Activated naive CD8-positive, alpha-beta T cell treated with anti-CD3 and anti-CD28 coated beads for 36 hours (primary cell): ENCODE measurements at regions not wholly inside any gene's neighbourhood (a gene's known extent, or its start where the extent isn't known, plus 50 kb on each side); places are given as distances from the start of the nearest gene placed in this dataset.

Experiments
- DNase-seq: peaks from one replicate; pipeline ENCODE4 v3.0.0; 2021
- H3K27ac Mint-ChIP-seq: one replicate; pipeline ENCODE4 v1.8.0; 2022; ENCODE audit warnings: mild to moderate bottlenecking, moderate library complexity, mixed read lengths
- H3K27me3 Mint-ChIP-seq: one replicate; pipeline ENCODE4 v1.8.0; 2022; ENCODE audit warnings: mild to moderate bottlenecking, mixed read lengths
- H3K36me3 Mint-ChIP-seq: one replicate; pipeline ENCODE4 v1.8.0; 2021; ENCODE audit warnings: mild to moderate bottlenecking, mixed read lengths
- H3K4me1 Mint-ChIP-seq: one replicate; pipeline ENCODE4 v1.8.0; 2021; ENCODE audit warnings: mixed read lengths
- H3K4me3 Mint-ChIP-seq: one replicate; pipeline ENCODE4 v1.8.0; 2022; ENCODE audit warnings: mild to moderate bottlenecking, moderate library complexity, mixed read lengths
- H3K9me3 Mint-ChIP-seq: one replicate; pipeline ENCODE4 v1.8.0; 2022; ENCODE audit warnings: mixed read lengths

GRCh38 chr22:48891688-48892577 lies 935.7 kb downstream of the BRD1 start:
- Mint-ChIP-seq H3K9me3 (no peaks in the 10 kb centered on the region), H3K4me3 (no peak overlapping the region), H3K27me3 (peaks cover 16% of the 10 kb centered on the region), H3K36me3 (no peaks in the 10 kb centered on the region), H3K27ac (no peak overlapping the region), H3K4me1 (no peaks in the 10 kb centered on the region)
- DNase-seq: no peak

- no peaks in the 10 kb centered on the region for H3K9me3 Mint-ChIP-seq
- peaks cover 16% of the 10 kb centered on the region for H3K27me3 Mint-ChIP-seq
- H3K36me3 Mint-ChIP-seq: no peaks in the 10 kb centered on the region
- H3K27ac Mint-ChIP-seq: no peak overlapping the region
- DNase-seq: no peak
- no peaks in the 10 kb centered on the region for H3K4me1 Mint-ChIP-seq
- H3K4me3 Mint-ChIP-seq: no peak overlapping the region
These were observed 936.7 kb downstream of the BRD1 start for GRCh38 chr22:48890693-48891554.

GRCh38 chr22:48889887-48890692 lies 937.6 kb downstream of the BRD1 start:
- DNase-seq: no peak
- no peak overlapping the region for H3K27ac Mint-ChIP-seq
- H3K27me3 Mint-ChIP-seq: peaks cover 16% of the 10 kb centered on the region
- no peaks in the 10 kb centered on the region for H3K9me3 Mint-ChIP-seq
- no peaks in the 10 kb centered on the region for H3K4me1 Mint-ChIP-seq
- no peaks in the 10 kb centered on the region for H3K36me3 Mint-ChIP-seq
- no peak overlapping the region for H3K4me3 Mint-ChIP-seq

- Mint-ChIP-seq H3K27ac (no peak overlapping the region), H3K9me3 (no peaks in the 10 kb centered on the region), H3K36me3 (no peaks in the 10 kb centered on the region), H3K4me3 (no peak overlapping the region), H3K4me1 (no peaks in the 10 kb centered on the region), H3K27me3 (peaks cover 14% of the 10 kb centered on the region)
- DNase-seq: no peak
These were observed 938.4 kb downstream of the BRD1 start for GRCh38 chr22:48889209-48889830.

GRCh38 chr22:48888466-48889208 lies 939.0 kb downstream of the BRD1 start:
- Mint-ChIP-seq H3K27me3 (peaks cover 11% of the 10 kb centered on the region), H3K4me3 (no peak overlapping the region), H3K4me1 (no peaks in the 10 kb centered on the region), H3K36me3 (no peaks in the 10 kb centered on the region), H3K9me3 (no peaks in the 10 kb centered on the region), H3K27ac (no peak overlapping the region)
- no peak for DNase-seq

GRCh38 chr22:48887394-48888332 lies 940.0 kb downstream of the BRD1 start:
- no peaks in the 10 kb centered on the region for H3K9me3 Mint-ChIP-seq
- no peak for DNase-seq
- peaks cover 5% of the 10 kb centered on the region for H3K27me3 Mint-ChIP-seq
- no peak overlapping the region for H3K27ac Mint-ChIP-seq
- H3K4me1 Mint-ChIP-seq: no peaks in the 10 kb centered on the region
- no peak overlapping the region for H3K4me3 Mint-ChIP-seq
- H3K36me3 Mint-ChIP-seq: no peaks in the 10 kb centered on the region

GRCh38 chr22:48886604-48887393 lies 940.9 kb downstream of the BRD1 start:
- no peak overlapping the region for H3K4me3 Mint-ChIP-seq
- H3K27me3 Mint-ChIP-seq: peaks cover 5% of the 10 kb centered on the region

GRCh38 chr22:48885919-48886305 lies 941.8 kb downstream of the BRD1 start:
- no peak overlapping the region for H3K27ac Mint-ChIP-seq
- H3K36me3 Mint-ChIP-seq: no peaks in the 10 kb centered on the region
- H3K9me3 Mint-ChIP-seq: no peaks in the 10 kb centered on the region
- peaks cover 5% of the 10 kb centered on the region for H3K27me3 Mint-ChIP-seq
- no peak overlapping the region for H3K4me3 Mint-ChIP-seq
- H3K4me1 Mint-ChIP-seq: no peaks in the 10 kb centered on the region
- no peak for DNase-seq

More at GRCh38 chr22:48886604-48887393, 940.9 kb downstream of the BRD1 start:
- no peak for DNase-seq
- Mint-ChIP-seq H3K9me3 (no peaks in the 10 kb centered on the region), H3K4me1 (no peaks in the 10 kb centered on the region), H3K36me3 (no peaks in the 10 kb centered on the region), H3K27ac (no peak overlapping the region)

GRCh38 chr22:48885271-48885918 lies 942.3 kb downstream of the BRD1 start:
- H3K36me3 Mint-ChIP-seq: no peaks in the 10 kb centered on the region
- H3K4me3 Mint-ChIP-seq: no peak overlapping the region
- H3K4me1 Mint-ChIP-seq: no peaks in the 10 kb centered on the region
- no peaks in the 10 kb centered on the region for H3K9me3 Mint-ChIP-seq
- H3K27ac Mint-ChIP-seq: no peak overlapping the region
- no peak for DNase-seq
- H3K27me3 Mint-ChIP-seq: peaks cover 5% of the 10 kb centered on the region

- Mint-ChIP-seq H3K27me3 (peaks cover 5% of the 10 kb centered on the region), H3K4me3 (no peak overlapping the region), H3K4me1 (no peaks in the 10 kb centered on the region), H3K9me3 (no peaks in the 10 kb centered on the region), H3K36me3 (no peaks in the 10 kb centered on the region), H3K27ac (no peak overlapping the region)
- DNase-seq: no peak
These were observed 942.9 kb downstream of the BRD1 start for GRCh38 chr22:48884786-48885185.

GRCh38 chr22:48884324-48884723 lies 943.3 kb downstream of the BRD1 start:
- H3K27ac Mint-ChIP-seq: no peak overlapping the region
- no peak overlapping the region for H3K4me3 Mint-ChIP-seq
- no peaks in the 10 kb centered on the region for H3K9me3 Mint-ChIP-seq
- no peaks in the 10 kb centered on the region for H3K4me1 Mint-ChIP-seq
- no peaks in the 10 kb centered on the region for H3K36me3 Mint-ChIP-seq
- DNase-seq: no peak
- peaks cover 3% of the 10 kb centered on the region for H3K27me3 Mint-ChIP-seq

GRCh38 chr22:48883211-48883960 lies 944.3 kb downstream of the BRD1 start:
- DNase-seq: no peak
- Mint-ChIP-seq H3K36me3 (no peaks in the 10 kb centered on the region), H3K27me3 (no peaks in the 10 kb centered on the region), H3K27ac (no peak overlapping the region), H3K9me3 (no peaks in the 10 kb centered on the region), H3K4me3 (no peak overlapping the region), H3K4me1 (no peaks in the 10 kb centered on the region)
